ENCODE measurements at regions not wholly inside any gene's neighbourhood (a gene's known extent, or its start where the extent isn't known, plus 50 kb on each side); places are given as distances from the start of the nearest gene placed in this dataset.

DNA sequence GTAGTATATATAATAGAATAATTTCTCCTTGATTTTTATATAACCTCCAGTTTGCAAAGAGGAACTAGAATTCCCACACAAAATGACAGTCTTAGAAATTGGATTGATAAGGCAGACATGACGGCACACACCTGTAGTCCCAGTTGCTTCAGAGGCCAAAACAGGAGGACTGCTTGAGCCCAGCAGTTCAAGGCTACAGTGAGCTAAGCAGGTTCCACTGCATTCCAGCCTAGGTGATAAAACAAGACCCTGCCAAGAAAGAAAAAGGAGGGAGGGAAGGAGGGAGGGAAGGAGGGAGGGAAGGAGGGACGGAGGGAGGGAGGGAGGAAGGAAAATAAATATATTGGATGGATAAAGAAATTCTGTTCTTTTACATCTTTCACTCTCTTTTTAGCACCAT lies 77.6 kb upstream of the SASH1 start:
- DNase-seq, result no peak

GRCh38 chr6:148269386-148269785 lies 73.3 kb upstream of the SASH1 start:
- no peak for DNase-seq

GRCh38 chr6:148271711-148272439 lies 70.8 kb upstream of the SASH1 start:
- DNase-seq, result no peak

GRCh38 chr6:148272597-148272996 lies 70.0 kb upstream of the SASH1 start:
- no peak for DNase-seq

GRCh38 chr6:148273962-148274752 lies 68.5 kb upstream of the SASH1 start:
- DNase-seq, result no peak

GRCh38 chr6:148274809-148275208 lies 67.8 kb upstream of the SASH1 start:
- DNase-seq, result no peak

- no peak for DNase-seq
Measured at GRCh38 chr6:148285205-148285604, 57.4 kb upstream of the SASH1 start.

DNA sequence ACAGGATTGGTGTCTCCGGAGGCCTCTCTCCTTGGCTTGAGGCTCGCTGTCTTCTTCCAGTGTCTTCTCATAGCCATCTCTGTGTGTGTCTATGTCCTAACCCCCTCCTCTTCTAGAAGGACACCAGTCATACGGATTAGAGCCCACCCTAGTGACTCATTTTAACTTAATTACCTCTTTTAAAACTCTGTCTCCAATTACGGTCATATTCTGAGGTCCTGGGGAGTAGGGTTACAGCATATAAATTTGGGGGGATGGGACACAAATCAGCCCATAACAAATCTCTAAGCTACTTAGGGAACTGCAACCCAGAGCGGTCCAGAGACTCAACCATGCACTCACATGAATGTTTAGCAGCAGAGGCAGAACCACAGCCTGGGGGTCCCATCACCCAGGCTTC lies 56.1 kb upstream of the SASH1 start:
- DNase-seq, result no peak

DNA sequence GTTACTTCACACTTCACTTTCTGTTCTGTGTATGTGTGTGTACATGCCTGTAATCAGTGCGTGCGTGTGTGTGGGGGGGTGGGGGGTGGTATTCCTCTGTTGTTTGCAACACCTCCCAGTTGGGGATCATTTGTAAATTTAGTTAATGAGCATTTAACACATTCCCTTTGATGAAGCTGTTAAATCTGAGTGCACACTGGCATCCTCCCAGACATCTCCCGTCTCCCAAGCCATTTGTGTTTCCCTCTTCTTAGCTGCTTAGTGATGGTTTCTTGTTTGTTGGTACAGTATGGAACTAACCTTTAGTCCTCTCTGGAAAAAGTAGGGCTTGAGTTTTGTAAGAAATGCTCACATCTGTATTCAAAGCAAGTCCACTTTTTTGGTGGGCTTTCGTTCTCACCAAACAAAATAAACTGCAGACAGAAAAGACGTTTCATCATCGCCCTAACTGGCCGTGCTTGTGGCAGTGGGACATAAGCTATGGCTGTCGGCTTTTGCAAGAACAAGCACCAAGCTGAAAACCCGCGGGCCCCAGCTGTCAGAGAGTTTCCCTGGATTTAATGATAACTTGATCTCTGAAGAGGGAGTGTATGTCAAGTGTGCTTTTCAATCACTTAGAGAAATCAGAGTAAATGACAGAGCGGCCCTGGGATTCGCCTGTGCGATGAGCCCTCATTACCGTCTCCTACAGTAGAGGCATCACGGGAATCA lies 54.9 kb upstream of the SASH1 start:
- no peak for DNase-seq

DNA sequence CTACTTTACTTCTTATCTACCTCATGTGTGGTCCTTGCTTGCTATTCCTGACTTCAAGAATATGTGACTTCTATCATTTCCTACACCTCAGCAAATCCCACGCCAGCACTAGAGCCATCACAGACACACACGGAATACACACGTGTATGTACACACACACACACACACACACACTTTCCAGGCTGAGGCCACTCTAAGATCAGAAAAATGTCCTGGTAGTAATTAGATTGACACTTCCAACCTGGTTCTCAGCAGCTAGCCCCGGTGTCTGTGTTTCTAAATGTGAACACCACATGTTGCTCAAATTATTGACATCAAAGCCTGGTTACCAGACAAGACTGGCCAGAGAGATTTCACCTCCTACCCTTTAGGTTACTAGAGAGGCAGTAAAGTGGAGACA lies 54.1 kb upstream of the SASH1 start:
- no peak for DNase-seq

DNA sequence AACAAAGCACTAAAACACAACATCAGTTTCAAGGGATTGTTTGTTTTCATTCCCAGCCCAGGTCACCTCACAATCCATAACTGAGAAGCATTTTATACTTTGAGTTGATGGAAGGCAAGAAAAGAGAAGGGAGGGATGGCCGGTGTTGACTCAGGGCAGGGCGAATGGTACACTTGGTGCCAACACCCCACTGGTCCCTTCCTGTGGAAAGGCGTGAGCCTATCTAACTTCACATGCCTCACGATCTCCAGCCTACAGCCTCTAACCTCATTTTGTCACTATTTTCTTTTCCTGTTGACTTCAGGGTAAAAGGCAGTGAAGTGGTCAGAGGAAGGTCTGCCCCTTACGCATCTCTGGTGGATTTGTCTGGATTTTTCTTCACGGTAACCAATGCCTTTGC lies 53.5 kb upstream of the SASH1 start:
- no peak for DNase-seq

GRCh38 chr6:148291876-148292275 lies 50.8 kb upstream of the SASH1 start:
- DNase-seq, result no peak
